H1 (cell line): ENCODE measurements at regions not wholly inside any gene's neighbourhood (a gene's known extent, or its start where the extent isn't known, plus 50 kb on each side); places are given as distances from the start of the nearest gene placed in this dataset.

Experiments
- CTCF ChIA-PET: fragments of 300-600 bp; sonication (Branson Sonifier 250); formaldehyde crosslinking; loops from one replicate; lab custom pipeline; 2021; ENCODE audit not compliant: partially characterized antibody; lab: Charles Lee
- POLR2A ChIA-PET: fragments of 300-600 bp; sonication (Branson Sonifier 250); formaldehyde crosslinking; loops from one replicate; lab custom pipeline; 2021; ENCODE audit warnings: inconsistent platforms; ENCODE audit not compliant: partially characterized antibody; lab: Charles Lee
- DNase-seq, 2 experiments: peaks; one replicate each; pipeline versions ENCODE4 v3.0.0 to v3.0.0-alpha.2; 2010 to 2022; ENCODE audit warnings: low spot score in 2 of 2, low read depth in 1 of 2, mixed read lengths in 1 of 2
- FAIRE-seq: peaks from 2 replicates; lab custom pipeline; 2011; peaks lifted over from hg19 to GRCh38; lab: Jason Lieb, UNC
- H2AFZ ChIP-seq: 2 replicates; pipeline ENCODE4 v1.8.1; 2012; ENCODE audit warnings: low read length, inconsistent platforms
- H2AK5ac ChIP-seq: 2 replicates; pipeline ENCODE4 v1.6.1; 2013; ENCODE audit warnings: low read depth, low read length
- H2BK120ac ChIP-seq: replicated peaks from 2 replicates; pipeline ENCODE3; 2013; ENCODE audit warnings: low read depth, low read length, inconsistent platforms
- H2BK12ac ChIP-seq: 2 replicates; pipeline ENCODE4 v1.6.1; 2013; ENCODE audit warnings: low read depth, low read length
- H2BK15ac ChIP-seq: 2 replicates; pipeline ENCODE4 v1.6.1; 2013; ENCODE audit warnings: low read length
- H2BK20ac ChIP-seq: 2 replicates; pipeline ENCODE4 v1.6.1; 2013; ENCODE audit warnings: low read length
- H2BK5ac ChIP-seq: 2 replicates; pipeline ENCODE4 v1.6.1; 2013; ENCODE audit warnings: low read depth, low read length
- H3K14ac ChIP-seq: 2 replicates; pipeline ENCODE4 v1.6.1; 2013; ENCODE audit warnings: inconsistent platforms; ENCODE audit not compliant: insufficient read length
- H3K18ac ChIP-seq: 2 replicates; pipeline ENCODE4 v1.6.1; 2013; ENCODE audit warnings: low read length; ENCODE audit errors: extremely low read depth
- H3K23ac ChIP-seq: 2 replicates; pipeline ENCODE4 v1.6.1; 2013; ENCODE audit warnings: inconsistent platforms; ENCODE audit not compliant: insufficient read length
- H3K23me2 ChIP-seq: 2 replicates; pipeline ENCODE4 v1.6.1; 2013; ENCODE audit warnings: low read depth, low read length
- H3K27ac ChIP-seq: 2 replicates; pipeline ENCODE4 v1.6.1; 2011; ENCODE audit warnings: low read depth, low read length, inconsistent platforms
- H3K27me3 ChIP-seq, 4 experiments: replicated peaks in 1 of 4; 1 replicate in 1 of 4; 2 replicates in 3 of 4; pipeline versions ENCODE4 v1.6.1 to v1.8.1; 2011 to 2013; ENCODE audit warnings: low read length in 3 of 4, mild to moderate bottlenecking in 3 of 4, inconsistent platforms in 2 of 4, mixed read lengths in 2 of 4, moderate library complexity in 1 of 4; ENCODE audit not compliant: control insufficient read depth in 3 of 4, insufficient read depth in 3 of 4; ENCODE audit errors: extremely low read depth in 1 of 4
- H3K36me3 ChIP-seq, 4 experiments: 2 replicates each; pipeline versions ENCODE4 v1.6.1 to v1.8.1; 2011 to 2013; ENCODE audit warnings: mild to moderate bottlenecking in 4 of 4, low read length in 3 of 4, moderate library complexity in 2 of 4, control low read depth in 1 of 4, inconsistent platforms in 1 of 4; ENCODE audit not compliant: insufficient read depth in 4 of 4, control insufficient read depth in 2 of 4
- H3K4ac ChIP-seq: replicated peaks from 2 replicates; pipeline ENCODE3; 2013; ENCODE audit warnings: low read length, low read depth, mixed read lengths, inconsistent platforms; ENCODE audit not compliant: insufficient read length
- H3K4me1 ChIP-seq, 4 experiments: replicated peaks in 1 of 4; 1 replicate in 1 of 4; 2 replicates in 3 of 4; pipeline versions ENCODE4 v1.6.1 to v1.8.1; 2011 to 2013; ENCODE audit warnings: low read length in 3 of 4, inconsistent platforms in 2 of 4, mixed read lengths in 1 of 4; ENCODE audit not compliant: insufficient read depth in 4 of 4, control insufficient read depth in 3 of 4
- H3K4me2 ChIP-seq, 2 experiments: 2 replicates each; pipeline versions ENCODE4 v1.6.1 to v1.8.1; 2011 to 2013; ENCODE audit warnings: low read depth in 2 of 2, low read length in 2 of 2, control low read depth in 1 of 2, inconsistent platforms in 1 of 2, mild to moderate bottlenecking in 1 of 2; ENCODE audit not compliant: insufficient read depth in 1 of 2
- H3K4me3 ChIP-seq, 4 experiments: fragments of 200-600, 300-600 bp in 1 of 4; sonication (generic), shearing (Covaris generic), sonication (Bioruptor Twin) in 1 of 4; 2 replicates each; pipeline versions ENCODE4 v1.5.1 to v1.8.1; 2011 to 2016; ENCODE audit warnings: low read length in 4 of 4, low read depth in 3 of 4, control low read depth in 2 of 4, inconsistent platforms in 2 of 4, mild to moderate bottlenecking in 2 of 4, mixed read lengths in 1 of 4, moderate library complexity in 1 of 4; ENCODE audit not compliant: insufficient read depth in 2 of 4; ENCODE audit errors: extremely low read depth in 1 of 4
- H3K56ac ChIP-seq: replicated peaks from 2 replicates; pipeline ENCODE3; 2013; ENCODE audit warnings: low read depth, mild to moderate bottlenecking, mixed read lengths, low read length, inconsistent platforms; ENCODE audit not compliant: insufficient read length
- H3K79me1 ChIP-seq: 2 replicates; pipeline ENCODE4 v1.6.1; 2013; ENCODE audit warnings: low read depth, low read length, control low read depth
- H3K79me2 ChIP-seq, 2 experiments: 2 replicates each; pipeline versions ENCODE4 v1.6.1 to v1.8.1; 2012 to 2013; ENCODE audit warnings: low read length in 2 of 2, mild to moderate bottlenecking in 2 of 2, inconsistent platforms in 1 of 2; ENCODE audit not compliant: insufficient read depth in 2 of 2, control insufficient read depth in 1 of 2
- H3K9ac ChIP-seq, 4 experiments: replicated peaks in 1 of 4; 1 replicate in 1 of 4; 2 replicates in 3 of 4; pipeline versions ENCODE4 v1.6.1 to v1.8.1; 2011 to 2013; ENCODE audit warnings: low read depth in 3 of 4, low read length in 3 of 4, control low read depth in 2 of 4, mild to moderate bottlenecking in 2 of 4, moderate library complexity in 2 of 4, inconsistent platforms in 1 of 4; ENCODE audit errors: extremely low read depth in 1 of 4
- H3K9me3 ChIP-seq, 2 experiments: 2 replicates each; pipeline versions ENCODE4 v1.6.1 to v1.8.1; 2012 to 2013; ENCODE audit warnings: mild to moderate bottlenecking in 2 of 2, moderate library complexity in 2 of 2, control low read depth in 1 of 2, inconsistent platforms in 1 of 2, low read depth in 1 of 2, low read length in 1 of 2, mixed read lengths in 1 of 2; ENCODE audit not compliant: insufficient read depth in 2 of 2
- H4K20me1 ChIP-seq, 2 experiments: replicated peaks in 1 of 2; 2 replicates each; pipeline versions ENCODE3 to v1.8.1; 2011 to 2013; ENCODE audit warnings: inconsistent platforms in 2 of 2, low read length in 2 of 2, mild to moderate bottlenecking in 1 of 2; ENCODE audit not compliant: insufficient read depth in 2 of 2, control insufficient read depth in 1 of 2
- H4K5ac ChIP-seq: 2 replicates; pipeline ENCODE4 v1.6.1; 2013; ENCODE audit warnings: low read length, low read depth, mixed read lengths, inconsistent platforms; ENCODE audit not compliant: insufficient read length
- H4K8ac ChIP-seq: 2 replicates; pipeline ENCODE4 v1.8.0; 2013; ENCODE audit warnings: mild to moderate bottlenecking, moderate library complexity, low read length, inconsistent platforms; ENCODE audit not compliant: insufficient read depth; ENCODE audit errors: extremely low read depth
- H4K91ac ChIP-seq: replicated peaks from 2 replicates; pipeline ENCODE3; 2013; ENCODE audit warnings: low read length, mixed read lengths, inconsistent platforms; ENCODE audit not compliant: insufficient read length
- CEBPB ChIP-seq: IDR thresholded peaks from 2 replicates; pipeline ENCODE4 v1.6.1; 2012; ENCODE audit warnings: low read depth, low read length
- EGR1 ChIP-seq: IDR thresholded peaks from 2 replicates; pipeline ENCODE4 v1.6.1; 2011; ENCODE audit warnings: low read depth, low read length, borderline replicate concordance
- HDAC2 ChIP-seq, 2 experiments: fragments of 300-600 bp in 1 of 2; sonication (generic) in 1 of 2; IDR thresholded peaks; 2 replicates each; pipeline ENCODE4 v1.6.1; 2011 to 2012; ENCODE audit warnings: low read depth in 2 of 2, low read length in 2 of 2, mild to moderate bottlenecking in 2 of 2, moderate library complexity in 2 of 2, borderline replicate concordance in 1 of 2, inconsistent platforms in 1 of 2
- MAFK ChIP-seq: IDR thresholded peaks from 2 replicates; pipeline ENCODE4 v1.6.1; 2012; ENCODE audit warnings: low read depth, mild to moderate bottlenecking, improper control_type of control experiment, low read length
- NRF1 ChIP-seq: IDR thresholded peaks from 2 replicates; pipeline ENCODE4 v1.6.1; 2011; ENCODE audit warnings: mild to moderate bottlenecking, low read depth, low read length, improper control_type of control experiment
- POLR2AphosphoS5 ChIP-seq: IDR thresholded peaks from 2 replicates; pipeline ENCODE4 v1.6.1; 2011; ENCODE audit warnings: low read depth, low read length
- SIN3A ChIP-seq, 2 experiments: IDR thresholded peaks in 1 of 2; conservative IDR thresholded peaks in 1 of 2; 2 replicates each; pipeline ENCODE4 v1.6.1; 2011 to 2012; ENCODE audit warnings: low read length in 2 of 2, improper control_type of control experiment in 1 of 2, low read depth in 1 of 2, mild to moderate bottlenecking in 1 of 2
- SIRT6 ChIP-seq: IDR thresholded peaks from one replicate; pipeline ENCODE4 v1.7.1; 2012; ENCODE audit warnings: low read length, inconsistent platforms
- SP4 ChIP-seq: IDR thresholded peaks from 2 replicates; pipeline ENCODE4 v1.6.1; 2012; ENCODE audit warnings: low read length, inconsistent platforms
- TCF12 ChIP-seq: IDR thresholded peaks from 2 replicates; pipeline ENCODE4 v1.6.1; 2011; ENCODE audit warnings: low read depth, mild to moderate bottlenecking, low read length
- WGBS, 2 experiments: shearing (Covaris generic) in 1 of 2; methylation state at CpG; one replicate each; pipeline versions ENCODE4 v1.1.6 to v1.1.7; 2013 to 2015; ENCODE audit warnings: low lambda C conversion rate in 2 of 2, mixed read lengths in 2 of 2, inconsistent platforms in 1 of 2, low coverage in 1 of 2, missing lambda C conversion rate in 1 of 2; ENCODE audit not compliant: insufficient replicate concordance in 2 of 2, insufficient coverage in 1 of 2, insufficient read length in 1 of 2; ENCODE audit errors: extremely low coverage in 1 of 2, missing lambda C conversion rate in 1 of 2; 5-methylcytosine and 5-hydroxymethylcytosine counted together
- TF ChIP-seq, protein P1 (sequence below): IDR thresholded peaks from 2 replicates; pipeline ENCODE4 v1.6.1; 2011; ENCODE audit warnings: low read depth, mild to moderate bottlenecking, low read length; ENCODE audit not compliant: insufficient read depth
- TF ChIP-seq, protein P2 (sequence below), 3 experiments: IDR thresholded peaks; 1 replicate in 2 of 3; 2 replicates in 1 of 3; pipeline versions ENCODE4 v1.5.1 to v1.6.1; 2011; ENCODE audit warnings: low read length in 3 of 3, mild to moderate bottlenecking in 3 of 3, inconsistent platforms in 2 of 3, low read depth in 1 of 3, moderate library complexity in 1 of 3; ENCODE audit not compliant: insufficient read depth in 1 of 3; ENCODE audit errors: control extremely low read depth in 1 of 3

DNA sequence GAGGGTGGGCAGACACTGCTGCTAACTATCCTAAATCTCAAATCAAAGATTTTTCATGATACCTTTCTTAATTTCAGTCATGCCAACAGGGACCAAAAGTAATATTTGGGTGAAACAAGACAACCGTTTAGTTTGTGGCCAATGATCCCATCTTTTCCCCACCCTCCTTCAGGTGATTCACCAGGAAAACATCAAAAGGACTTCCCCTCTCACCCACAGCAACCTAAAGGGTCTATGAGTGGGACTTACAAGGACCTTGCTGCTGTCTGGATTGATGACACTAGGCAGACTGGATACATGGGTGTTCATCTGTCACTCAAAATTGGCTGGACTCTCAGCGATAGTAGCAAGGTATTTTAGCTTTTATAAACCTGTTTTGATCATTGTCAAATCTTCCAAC, 62.0 kb upstream of the ZC3H12C start:
- H2BK12ac ChIP-seq = no peak overlapping the region
- H4K91ac ChIP-seq = no peak overlapping the region
- FAIRE-seq (no peak), DNase-seq (no peak)
- ChIA-PET POLR2A (no interaction called here), CTCF (no interaction called here)
- no peaks in the 10 kb centered on the region for H3K23me2 ChIP-seq
- no peak overlapping the region for H2BK20ac ChIP-seq
- H3K4me1 ChIP-seq = no peaks in the 10 kb centered on the region
- H2AK5ac ChIP-seq = no peak overlapping the region
- H3K56ac ChIP-seq = no peak overlapping the region
- H2AFZ ChIP-seq = no peak overlapping the region
- H3K9ac ChIP-seq = no peak overlapping the region
- no peaks in the 10 kb centered on the region for H3K79me2 ChIP-seq
- H3K4me3 ChIP-seq = no peak overlapping the region
- H3K4me2 ChIP-seq = no peak overlapping the region
- H3K4ac ChIP-seq = no peak overlapping the region
- no peak overlapping the region for H3K23ac ChIP-seq
- H2BK120ac ChIP-seq = no peak overlapping the region
- no peak overlapping the region for H4K8ac ChIP-seq
- no peaks in the 10 kb centered on the region for H3K9me3 ChIP-seq
- no peak overlapping the region for H2BK15ac ChIP-seq
- no peak overlapping the region for H3K18ac ChIP-seq
- no peak overlapping the region for H3K27ac ChIP-seq
- H4K5ac ChIP-seq = no peak overlapping the region
- H4K20me1 ChIP-seq = peaks cover 0 to 1% of the 10 kb centered on the region in 2 experiments
- H3K36me3 ChIP-seq = no peaks in the 10 kb centered on the region
- H3K14ac ChIP-seq = no peak overlapping the region
- no peak overlapping the region for H2BK5ac ChIP-seq
- no peaks in the 10 kb centered on the region for H3K79me1 ChIP-seq
- H3K27me3 ChIP-seq = peaks cover 0 to 1% (median 0%) of the 10 kb centered on the region in 4 experiments; a peak in 1 of 7 replicates
- WGBS, 2 experiments = 91% methylated on average over 2 of the region's 2 CpGs; no CpG with 5 or more reads in 1 of the 2 experiments
- no peak for TF ChIP-seq SIN3A (conservative IDR thresholded peaks at IDR 0.05 in 1 of 2, IDR thresholded peaks at IDR 0.05 in 1 of 2; ENCODE audit: low read depth in 1 of 2, low read length in 2 of 2)
- TF ChIP-seq POLR2AphosphoS5 = no peak
- TF ChIP-seq, protein P1, sequence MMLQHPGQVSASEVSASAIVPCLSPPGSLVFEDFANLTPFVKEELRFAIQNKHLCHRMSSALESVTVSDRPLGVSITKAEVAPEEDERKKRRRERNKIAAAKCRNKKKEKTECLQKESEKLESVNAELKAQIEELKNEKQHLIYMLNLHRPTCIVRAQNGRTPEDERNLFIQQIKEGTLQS = no peak
- TF ChIP-seq EGR1 = no peak
- no peak for TF ChIP-seq MAFK
- no peak for TF ChIP-seq SIRT6
- TF ChIP-seq CEBPB = no peak
- TF ChIP-seq HDAC2 (IDR thresholded peaks at IDR 0.05; ENCODE audit: borderline replicate concordance in 1 of 2, low read depth in 2 of 2, low read length in 2 of 2) = no peak
- TF ChIP-seq, protein P2, sequence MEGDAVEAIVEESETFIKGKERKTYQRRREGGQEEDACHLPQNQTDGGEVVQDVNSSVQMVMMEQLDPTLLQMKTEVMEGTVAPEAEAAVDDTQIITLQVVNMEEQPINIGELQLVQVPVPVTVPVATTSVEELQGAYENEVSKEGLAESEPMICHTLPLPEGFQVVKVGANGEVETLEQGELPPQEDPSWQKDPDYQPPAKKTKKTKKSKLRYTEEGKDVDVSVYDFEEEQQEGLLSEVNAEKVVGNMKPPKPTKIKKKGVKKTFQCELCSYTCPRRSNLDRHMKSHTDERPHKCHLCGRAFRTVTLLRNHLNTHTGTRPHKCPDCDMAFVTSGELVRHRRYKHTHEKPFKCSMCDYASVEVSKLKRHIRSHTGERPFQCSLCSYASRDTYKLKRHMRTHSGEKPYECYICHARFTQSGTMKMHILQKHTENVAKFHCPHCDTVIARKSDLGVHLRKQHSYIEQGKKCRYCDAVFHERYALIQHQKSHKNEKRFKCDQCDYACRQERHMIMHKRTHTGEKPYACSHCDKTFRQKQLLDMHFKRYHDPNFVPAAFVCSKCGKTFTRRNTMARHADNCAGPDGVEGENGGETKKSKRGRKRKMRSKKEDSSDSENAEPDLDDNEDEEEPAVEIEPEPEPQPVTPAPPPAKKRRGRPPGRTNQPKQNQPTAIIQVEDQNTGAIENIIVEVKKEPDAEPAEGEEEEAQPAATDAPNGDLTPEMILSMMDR (IDR thresholded peaks at IDR 0.05; ENCODE audit: control extremely low read depth in 1 of 3, insufficient read depth in 1 of 3, low read depth in 1 of 3, low read length in 3 of 3) = no peak
- TF ChIP-seq TCF12 = no peak
- TF ChIP-seq SP4 = no peak
- no peak for TF ChIP-seq NRF1
